ENCODE measurements at regions not wholly inside any gene's neighbourhood (a gene's known extent, or its start where the extent isn't known, plus 50 kb on each side); places are given as distances from the start of the nearest gene placed in this dataset.

DNA sequence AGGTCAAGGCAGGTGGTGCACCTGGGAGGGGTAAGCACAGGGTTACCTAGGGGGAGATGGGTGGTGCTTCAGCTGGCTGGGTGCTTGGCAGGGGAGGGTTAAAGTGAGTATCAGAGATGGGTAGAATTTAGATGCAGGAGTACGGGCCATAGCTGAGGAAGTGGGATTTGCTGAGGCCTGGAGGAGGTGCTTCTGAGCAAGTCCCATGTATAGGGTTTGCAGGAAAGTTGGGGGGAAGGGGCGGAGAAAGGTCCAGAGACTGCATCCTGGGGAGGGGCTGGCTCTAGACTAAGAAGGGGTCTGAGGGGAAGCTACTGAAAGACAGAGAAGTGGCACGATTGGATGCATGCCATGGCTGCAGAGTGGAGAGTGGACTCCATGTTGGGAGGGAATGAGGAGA, 281.6 kb upstream of the ZNF32 start:
- TF ChIP-seq, protein P1, sequence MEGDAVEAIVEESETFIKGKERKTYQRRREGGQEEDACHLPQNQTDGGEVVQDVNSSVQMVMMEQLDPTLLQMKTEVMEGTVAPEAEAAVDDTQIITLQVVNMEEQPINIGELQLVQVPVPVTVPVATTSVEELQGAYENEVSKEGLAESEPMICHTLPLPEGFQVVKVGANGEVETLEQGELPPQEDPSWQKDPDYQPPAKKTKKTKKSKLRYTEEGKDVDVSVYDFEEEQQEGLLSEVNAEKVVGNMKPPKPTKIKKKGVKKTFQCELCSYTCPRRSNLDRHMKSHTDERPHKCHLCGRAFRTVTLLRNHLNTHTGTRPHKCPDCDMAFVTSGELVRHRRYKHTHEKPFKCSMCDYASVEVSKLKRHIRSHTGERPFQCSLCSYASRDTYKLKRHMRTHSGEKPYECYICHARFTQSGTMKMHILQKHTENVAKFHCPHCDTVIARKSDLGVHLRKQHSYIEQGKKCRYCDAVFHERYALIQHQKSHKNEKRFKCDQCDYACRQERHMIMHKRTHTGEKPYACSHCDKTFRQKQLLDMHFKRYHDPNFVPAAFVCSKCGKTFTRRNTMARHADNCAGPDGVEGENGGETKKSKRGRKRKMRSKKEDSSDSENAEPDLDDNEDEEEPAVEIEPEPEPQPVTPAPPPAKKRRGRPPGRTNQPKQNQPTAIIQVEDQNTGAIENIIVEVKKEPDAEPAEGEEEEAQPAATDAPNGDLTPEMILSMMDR (conservative IDR thresholded peaks at IDR 0.05), result no peak
- no peak for TF ChIP-seq EZH2 (IDR thresholded peaks at IDR 0.05; ENCODE audit: low read depth)

All from PC-9 (cell line).